SW 1271 (cell line): ENCODE measurements at regions not wholly inside any gene's neighbourhood (a gene's known extent, or its start where the extent isn't known, plus 50 kb on each side); places are given as distances from the start of the nearest gene placed in this dataset.
"Not testable (repeated sequence)": the region's sequence is repeated elsewhere in the genome, so short reads cannot be mapped to it uniquely, and the experiment has no call there.

Experiments
- DNase-seq, 2 experiments: peaks; one replicate each; lab custom pipeline; 2025; lab: John Stamatoyannopoulos, UW

- no peak for DNase-seq
Measured at GRCh38 chr21:27067226-27067625, 100.3 kb upstream of the ADAMTS5 start.

DNA sequence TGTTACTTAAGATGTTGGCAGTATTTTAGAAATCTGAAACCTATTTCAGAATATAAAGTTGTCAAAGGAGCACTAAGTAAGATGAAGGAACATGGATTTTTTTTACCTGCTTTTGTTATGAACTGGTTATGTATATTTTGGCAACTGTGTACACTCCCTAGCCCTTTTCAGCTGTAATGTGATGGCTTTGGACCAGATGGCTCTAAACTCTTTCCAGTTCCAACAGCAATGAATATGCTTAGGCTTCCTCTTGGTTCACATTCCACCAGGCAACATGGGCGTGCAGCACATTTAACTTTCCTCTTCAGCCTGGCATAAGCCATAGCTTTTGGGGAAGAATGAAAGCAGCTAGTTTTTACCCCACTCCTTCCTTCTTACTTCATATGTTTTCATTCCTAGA lies 95.6 kb upstream of the ADAMTS5 start:
- no peak for DNase-seq

DNA sequence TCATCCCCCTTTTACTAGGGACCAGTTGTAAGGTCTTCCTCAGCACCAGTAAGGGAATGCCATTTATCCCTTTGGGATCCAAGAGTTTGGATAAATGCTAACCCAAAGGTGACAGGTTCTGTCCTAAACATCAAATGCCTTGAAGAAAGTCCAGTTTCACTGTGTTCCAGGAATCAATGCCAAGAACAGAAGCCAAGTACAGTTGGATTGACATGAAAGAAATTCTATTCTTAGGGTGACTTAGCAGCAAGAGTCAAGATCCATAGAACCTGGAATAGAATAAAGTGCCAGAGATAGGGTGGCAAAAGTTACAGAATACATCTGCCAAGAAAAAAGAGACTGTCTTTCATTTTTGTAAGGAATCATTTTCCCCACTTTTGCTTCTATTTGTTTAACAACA lies 94.9 kb upstream of the ADAMTS5 start:
- DNase-seq, result no peak

DNA sequence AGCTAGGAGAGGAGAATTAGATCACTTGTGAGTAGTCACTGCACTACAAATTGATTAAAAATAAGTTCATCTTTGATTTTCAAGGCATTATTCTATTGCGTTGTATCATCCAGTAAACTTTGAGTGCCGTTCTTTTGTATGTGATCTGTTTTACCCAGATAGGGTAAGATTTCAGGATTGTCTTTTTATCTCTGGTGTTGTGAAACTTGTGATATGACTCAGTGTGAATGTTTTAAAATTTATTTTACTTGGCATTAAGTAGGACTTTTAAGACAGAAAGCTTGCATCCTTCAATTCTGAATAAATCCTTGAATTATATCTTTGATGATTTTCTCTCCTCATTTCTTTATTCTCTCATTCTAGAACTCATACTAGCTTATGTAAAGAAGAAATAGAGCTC lies 93.3 kb upstream of the ADAMTS5 start:
- no peak for DNase-seq

- DNase-seq, result no peak
Measured at GRCh38 chr21:27058673-27059605, 92.1 kb upstream of the ADAMTS5 start.

DNA sequence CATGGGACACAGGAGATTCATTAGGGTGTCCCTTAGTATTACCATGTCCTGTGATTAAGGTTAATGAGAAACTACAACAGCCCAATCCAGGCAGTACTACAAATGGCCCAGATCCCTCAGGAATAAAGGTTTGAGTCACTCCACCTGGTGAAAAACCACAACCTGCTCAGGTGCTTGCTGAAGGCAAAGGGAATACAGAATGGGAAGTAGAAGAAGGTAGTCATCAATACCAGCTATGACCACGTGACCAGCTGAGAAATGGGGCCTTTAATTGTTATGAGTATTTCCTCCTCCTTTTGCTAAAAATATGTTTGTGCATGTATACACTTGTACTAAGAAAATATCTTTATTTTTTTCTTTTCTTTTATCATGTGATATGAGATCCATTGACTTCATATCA lies 91.1 kb upstream of the ADAMTS5 start:
- no peak for DNase-seq

- DNase-seq, result no peak
Measured at GRCh38 chr21:27047658-27048314, 80.9 kb upstream of the ADAMTS5 start.

- DNase-seq, result no peak
Measured at GRCh38 chr21:27047283-27047657, 80.4 kb upstream of the ADAMTS5 start.

- DNase-seq, result no peak
Measured at GRCh38 chr21:27045281-27045985, 78.5 kb upstream of the ADAMTS5 start.

- no peak for DNase-seq
Measured at GRCh38 chr21:27043377-27043776, 76.5 kb upstream of the ADAMTS5 start.

DNA sequence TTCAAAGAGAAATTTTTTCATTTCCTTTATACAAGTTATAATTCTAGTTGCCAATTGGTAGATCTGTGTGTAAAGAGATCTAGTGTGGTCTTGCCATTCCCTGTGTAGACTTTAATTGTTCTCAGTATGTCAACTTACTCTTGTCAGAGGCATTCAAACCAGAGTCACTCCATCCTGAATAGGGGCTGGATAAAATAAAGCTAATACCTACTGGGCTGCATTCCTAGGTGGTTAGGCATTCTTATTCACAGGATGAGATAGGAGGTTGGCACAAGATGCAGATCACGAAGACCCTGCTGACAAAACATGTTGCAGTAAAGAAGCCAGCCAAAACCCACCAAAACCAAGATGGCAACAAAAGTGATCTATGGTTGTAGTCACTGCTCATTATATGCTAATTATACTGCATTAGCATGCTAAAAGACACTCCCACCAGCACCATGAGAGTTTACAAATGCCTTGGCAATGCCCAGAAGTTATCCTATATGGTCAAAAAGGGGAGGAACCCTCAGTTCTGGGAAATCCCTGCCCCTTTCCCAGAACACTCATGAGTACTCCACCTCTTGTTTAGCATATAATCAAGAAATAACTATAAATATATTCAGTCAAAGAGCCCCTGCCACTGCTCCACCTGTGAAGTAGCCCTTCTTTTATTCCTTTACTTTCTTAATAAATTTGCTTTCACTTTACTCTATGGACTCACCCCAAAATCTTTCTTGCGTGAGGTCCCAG lies 74.0 kb upstream of the ADAMTS5 start:
- DNase-seq, result no peak

DNA sequence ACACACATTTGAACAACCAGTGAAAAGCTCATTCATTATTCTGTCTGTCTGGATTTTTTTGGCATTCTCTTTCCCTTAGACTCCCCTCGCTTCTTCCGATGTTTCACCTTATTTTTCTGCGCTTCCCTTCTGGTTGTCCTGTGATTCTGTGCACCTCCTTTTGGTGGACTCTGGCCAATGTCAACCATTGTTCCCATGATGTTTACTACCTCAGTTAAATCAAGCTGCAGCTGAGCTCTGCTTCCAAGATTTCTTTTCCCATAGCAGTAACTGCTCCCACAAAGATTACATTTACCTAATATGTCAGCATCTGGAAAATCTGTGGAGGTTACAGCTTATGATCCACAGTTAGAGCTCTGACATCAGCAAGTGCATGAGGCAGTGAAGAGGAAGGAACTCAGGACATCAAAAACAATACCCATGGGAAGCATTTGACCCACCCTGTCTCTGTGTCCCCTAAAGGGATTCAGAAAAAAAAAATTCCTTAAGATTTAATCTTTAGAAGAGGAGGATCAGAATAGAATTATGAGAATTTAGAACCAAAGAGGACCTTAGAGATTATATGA lies 69.9 kb upstream of the ADAMTS5 start:
- DNase-seq, result no peak

DNA sequence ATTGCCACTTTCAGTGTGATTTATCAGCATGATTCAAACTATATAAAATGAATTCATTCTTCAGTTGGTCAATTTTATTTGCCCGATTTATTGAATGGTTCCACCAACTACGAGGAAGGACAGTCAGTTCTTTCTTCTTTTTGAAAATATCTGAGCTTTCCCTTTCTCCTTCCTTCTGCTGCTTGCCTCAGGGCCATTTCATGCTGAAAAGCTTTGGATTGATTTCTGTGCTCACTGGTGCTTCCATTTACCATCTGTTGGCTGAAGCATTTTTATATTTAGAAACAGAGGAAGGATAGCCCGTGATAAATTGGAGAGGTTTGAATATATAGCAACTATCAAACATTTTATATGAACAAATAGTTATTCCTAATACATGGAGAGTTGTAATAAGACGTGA lies 68.9 kb upstream of the ADAMTS5 start:
- no peak for DNase-seq

DNA sequence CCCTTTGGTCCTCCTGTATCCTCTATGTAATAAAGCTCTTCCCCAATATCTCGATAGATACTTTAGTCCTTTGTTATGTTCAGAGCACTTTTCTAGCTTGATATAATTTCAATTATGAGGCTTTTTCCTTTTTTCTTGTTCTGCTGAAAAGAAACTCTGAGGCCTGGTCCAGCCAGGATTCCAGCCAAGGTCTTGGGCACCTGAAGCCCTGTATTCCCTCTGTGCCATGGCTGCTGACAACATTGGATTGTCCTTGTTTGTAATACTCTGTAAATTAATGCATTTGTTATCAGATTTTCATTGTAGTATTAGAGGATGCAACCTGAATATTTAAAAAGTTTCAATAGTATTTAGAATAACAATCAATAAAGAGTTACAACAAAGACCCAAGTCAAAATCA lies 67.9 kb upstream of the ADAMTS5 start:
- DNase-seq, result no peak

DNA sequence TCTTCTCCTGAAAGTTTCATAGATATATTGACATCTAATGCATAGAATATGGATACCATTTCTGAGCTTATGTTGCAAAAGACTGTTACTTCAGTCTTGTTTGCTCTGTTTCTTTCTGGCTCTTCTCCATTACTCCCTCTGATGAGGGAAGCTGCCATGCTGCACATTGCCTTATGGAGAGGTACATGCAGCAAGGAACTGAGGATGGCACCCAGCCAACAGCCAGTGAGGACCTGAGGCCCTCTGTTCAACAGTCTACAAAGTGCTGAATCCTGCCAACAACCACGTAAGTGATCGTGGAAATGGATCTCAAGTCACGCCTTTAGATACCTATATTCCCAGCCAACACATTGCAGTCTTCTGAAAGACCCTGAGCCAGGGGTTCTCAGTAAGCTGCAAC lies 66.6 kb upstream of the ADAMTS5 start:
- no peak for DNase-seq

- no peak for DNase-seq
Measured at GRCh38 chr21:27026501-27026900, 59.6 kb upstream of the ADAMTS5 start.

- not testable (repeated sequence) for DNase-seq
Measured at GRCh38 chr21:27025708-27026107, 58.8 kb upstream of the ADAMTS5 start.

DNA sequence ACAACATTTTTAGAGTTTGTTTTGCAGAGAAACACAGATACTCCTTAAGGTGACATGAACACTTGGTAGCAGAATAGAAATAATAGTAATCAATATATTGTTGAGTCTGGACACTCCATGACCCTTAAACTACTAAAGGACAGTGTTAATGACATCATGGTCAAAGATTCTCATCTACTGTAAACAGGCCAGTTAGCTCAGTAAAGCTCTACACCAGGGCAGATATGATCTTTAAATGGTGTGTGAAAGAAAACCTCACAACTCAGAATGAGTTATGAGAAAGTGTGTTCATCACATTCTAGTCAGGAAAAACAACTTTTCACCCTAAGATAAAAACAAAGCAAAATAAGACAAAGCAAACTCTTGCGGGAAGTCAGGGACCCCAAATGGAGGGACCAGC lies 58.1 kb upstream of the ADAMTS5 start:
- no peak for DNase-seq

GRCh38 chr21:27024301-27024700 lies 57.4 kb upstream of the ADAMTS5 start:
- DNase-seq, result no peak

GRCh38 chr21:27023186-27023585 lies 56.3 kb upstream of the ADAMTS5 start:
- no peak for DNase-seq

DNA sequence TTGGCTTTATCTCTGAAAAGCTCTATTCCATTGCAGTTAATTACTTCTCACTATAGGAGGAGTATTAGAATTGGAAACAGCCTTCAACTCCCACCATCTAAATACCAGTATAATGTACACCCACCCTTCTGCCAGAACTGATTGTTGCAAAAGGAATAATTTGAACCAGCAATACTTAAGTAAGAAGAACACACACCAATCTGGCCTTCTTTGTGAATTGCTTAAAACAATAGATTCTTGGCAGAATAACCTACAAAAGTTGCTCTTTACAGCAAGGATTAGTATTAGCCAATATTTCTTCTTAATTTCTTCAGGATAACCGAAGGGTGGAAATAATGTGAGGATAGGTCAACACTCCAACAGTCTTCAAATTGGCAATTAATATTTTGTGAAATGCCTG lies 54.9 kb upstream of the ADAMTS5 start:
- no peak for DNase-seq

DNA sequence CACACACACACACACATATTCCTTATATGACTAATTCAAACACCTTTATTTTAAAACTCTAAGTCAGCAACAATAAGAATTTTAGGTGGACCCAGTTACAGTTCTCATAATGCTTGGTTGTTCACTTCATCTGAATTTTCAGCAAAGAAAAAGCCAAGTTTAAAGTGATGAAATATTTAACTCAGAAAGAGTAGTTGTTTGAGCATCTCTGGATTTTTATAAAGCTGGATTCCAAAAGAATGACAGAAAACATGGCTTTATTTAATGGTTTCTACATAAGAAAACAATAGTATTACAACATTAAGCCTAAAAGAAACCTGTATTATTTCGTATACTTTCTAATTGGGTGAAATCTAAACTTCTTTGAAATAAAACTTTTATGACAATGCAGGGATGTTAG lies 54.2 kb upstream of the ADAMTS5 start:
- no peak for DNase-seq
